ENCODE measurements at regions not wholly inside any gene's neighbourhood (a gene's known extent, or its start where the extent isn't known, plus 50 kb on each side); places are given as distances from the start of the nearest gene placed in this dataset.

DNA sequence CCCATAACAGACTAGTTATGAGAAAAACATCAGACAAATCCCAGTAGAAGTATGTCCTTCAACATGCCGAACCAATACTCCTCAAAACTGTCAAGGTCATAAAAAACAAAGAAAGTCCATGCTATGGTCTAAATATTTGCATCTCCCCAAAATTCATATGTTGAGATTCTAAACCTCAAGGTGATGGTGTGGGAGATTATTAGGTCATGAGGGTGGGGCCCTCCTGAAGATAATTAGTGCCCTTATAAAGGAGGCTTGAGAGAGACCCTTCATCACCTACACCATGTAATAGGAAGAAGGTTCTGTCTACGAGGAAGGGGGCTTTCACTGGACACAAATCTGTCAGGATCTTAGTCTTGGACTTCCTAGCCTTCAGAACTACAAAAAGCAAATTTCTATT is 118.6 kb upstream of the GUCY1A2 start:
- DNase-seq, result no peak

DNA sequence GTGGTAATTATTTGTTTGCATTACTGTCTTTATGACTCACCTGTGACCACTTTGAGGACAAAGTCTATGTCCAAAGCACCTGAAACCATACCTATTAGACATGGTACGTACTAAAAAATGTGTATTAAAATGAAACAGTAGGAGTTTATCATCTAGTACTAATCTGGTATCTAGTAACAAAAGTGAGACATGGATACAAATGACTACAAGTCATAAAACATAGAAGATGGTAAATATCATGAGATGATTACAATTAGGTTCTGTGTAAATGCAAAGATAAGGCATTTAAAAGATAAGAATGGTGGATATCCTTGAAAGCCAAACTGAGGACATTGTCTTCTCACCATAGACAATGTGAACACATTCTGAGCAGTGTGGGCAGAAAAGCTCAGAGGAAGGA is 113.5 kb upstream of the GUCY1A2 start:
- no peak for DNase-seq

DNA sequence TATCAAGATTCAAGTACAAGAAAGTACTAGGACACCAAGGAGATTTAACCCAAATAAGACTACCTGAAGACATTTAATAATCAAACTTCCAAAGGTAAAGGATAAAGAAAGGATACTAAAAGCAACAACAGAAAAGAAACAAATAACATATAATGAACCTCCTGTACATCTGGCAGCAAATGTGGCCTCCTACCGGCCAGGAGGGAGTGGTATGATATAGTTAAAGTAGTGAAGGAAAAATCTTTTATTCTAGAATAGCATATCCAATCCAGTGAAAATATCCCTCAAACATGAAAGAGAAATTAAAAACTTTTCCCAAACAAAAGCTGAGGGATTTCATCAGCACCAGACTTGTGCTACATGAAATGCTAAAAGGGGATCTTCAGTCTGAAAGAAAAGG is 104.7 kb upstream of the GUCY1A2 start:
- peak in 1 of 3 experiments; percentile 47 for DNase-seq

DNA sequence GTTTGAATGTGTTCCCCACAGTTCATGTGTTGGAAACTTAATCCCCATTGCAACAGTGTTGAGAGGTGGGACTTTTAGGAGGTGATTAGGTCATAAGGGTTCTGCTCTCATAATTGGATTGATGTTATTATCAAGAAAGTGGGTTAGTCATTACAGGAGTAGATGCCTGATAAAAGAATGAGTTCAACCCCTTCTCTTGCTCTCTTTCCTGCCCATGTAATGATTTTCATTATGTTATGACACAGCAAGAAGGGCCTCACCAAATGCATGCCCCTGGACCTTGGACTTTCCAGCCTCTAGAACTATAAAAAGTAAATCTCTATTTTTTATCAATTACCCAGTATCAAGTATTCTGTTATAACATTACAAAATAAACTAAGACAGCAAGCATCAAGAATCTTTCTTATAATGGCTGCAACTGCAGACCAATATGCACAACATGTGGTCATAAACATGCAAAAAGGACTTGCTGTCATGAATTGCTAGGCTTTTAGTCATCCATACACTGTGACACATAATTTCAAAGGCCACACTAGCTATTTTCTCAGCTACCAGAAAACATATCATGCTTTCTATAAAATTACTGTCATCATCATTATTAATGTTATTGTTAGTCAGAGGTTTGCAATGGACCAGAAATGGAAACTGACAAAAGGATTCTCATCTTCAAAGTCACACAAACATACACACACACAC is 99.9 kb upstream of the GUCY1A2 start:
- no peak for DNase-seq

DNA sequence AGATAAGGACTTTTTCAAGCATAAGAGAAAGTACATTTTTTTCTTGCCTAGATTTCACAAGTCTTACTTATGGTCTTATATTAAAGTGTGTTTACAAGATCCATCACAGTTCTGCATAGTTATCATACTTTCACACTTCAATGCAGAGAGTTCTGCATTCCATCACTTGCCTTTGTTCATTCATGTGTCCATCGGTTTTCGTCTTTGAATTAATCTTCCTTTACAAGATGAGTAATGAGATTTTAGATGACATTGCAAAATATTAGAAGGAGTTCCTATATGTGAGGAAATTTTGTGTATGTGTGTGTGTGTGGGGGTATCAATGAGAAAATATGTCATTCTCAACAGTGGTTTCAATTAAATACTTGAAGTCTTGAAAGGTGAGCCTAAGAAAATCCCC is 98.1 kb upstream of the GUCY1A2 start:
- DNase-seq, result no peak

DNA sequence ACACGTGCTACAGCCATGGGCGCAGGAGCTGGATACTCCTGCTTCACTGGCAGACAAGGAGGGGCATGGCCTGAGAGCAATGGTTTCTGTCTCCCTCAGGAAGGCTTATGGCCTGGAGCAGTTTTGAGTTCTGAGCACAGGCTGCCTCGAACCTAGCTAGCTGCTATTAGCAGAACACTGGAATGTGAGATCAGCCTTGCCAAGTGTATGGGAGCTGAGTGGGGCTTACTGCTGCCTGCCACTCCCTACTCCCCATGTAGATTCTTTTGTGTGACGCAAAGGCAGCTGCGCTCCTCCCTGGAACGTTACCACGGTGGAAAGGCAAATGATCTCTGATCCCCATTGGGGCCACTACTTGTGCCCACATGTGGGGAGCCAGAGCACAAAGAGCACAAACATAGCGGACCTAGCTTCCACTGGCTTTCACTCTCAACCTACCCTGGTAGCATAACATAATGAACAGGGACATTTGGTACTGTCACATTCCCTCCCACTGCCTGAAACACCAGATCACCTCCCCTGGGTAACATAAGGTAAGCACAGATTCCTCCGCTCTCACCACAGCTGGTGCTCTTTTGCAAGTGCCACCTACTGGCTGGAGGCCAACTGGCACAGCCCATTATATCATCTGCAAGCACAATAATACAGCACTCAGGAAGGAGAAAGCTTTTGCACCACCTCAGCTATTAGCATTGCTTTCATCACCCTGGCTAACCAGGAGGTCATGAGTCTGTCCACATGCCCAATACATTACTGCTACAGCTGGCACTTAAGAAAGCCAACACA is 84.6 kb upstream of the GUCY1A2 start:
- DNase-seq, result no peak

DNA sequence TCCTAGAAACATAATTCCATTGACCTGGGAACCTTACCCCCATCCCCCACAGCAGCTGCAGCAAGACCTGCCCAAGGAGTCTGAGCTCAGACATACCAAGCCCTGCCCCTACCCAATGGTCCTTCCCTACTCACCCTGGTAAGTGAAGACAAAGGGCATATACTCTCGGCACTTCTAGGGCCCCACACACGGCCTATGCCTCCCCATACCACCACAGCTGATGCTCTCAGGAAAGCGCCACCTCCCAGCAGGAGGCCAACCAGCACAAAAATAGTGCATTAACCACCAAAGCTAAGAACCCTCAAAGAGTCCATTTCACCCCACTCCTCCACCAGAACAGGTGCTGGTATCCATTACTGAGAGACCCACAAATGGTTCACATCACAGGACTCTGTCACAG is 74.4 kb upstream of the GUCY1A2 start:
- no peak for DNase-seq

DNA sequence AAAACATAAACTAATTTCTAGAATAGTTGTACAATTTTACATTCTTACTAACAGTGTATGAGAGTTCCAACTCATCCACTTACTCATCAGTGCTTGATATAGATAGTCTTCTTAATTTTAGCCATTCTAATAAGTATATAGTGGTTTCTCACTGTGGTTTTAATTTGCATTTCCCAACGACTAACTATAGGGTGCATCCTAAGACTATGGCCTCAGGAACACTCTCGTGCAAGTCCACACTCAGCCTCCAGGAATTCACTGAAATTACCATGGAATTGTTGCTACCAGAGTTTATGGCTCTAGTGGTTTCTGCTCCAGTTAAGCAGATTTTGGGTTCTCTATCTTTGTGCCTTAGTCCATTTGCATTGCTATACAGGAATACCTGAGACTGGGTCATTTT is 60.1 kb upstream of the GUCY1A2 start:
- DNase-seq, result no peak

DNA sequence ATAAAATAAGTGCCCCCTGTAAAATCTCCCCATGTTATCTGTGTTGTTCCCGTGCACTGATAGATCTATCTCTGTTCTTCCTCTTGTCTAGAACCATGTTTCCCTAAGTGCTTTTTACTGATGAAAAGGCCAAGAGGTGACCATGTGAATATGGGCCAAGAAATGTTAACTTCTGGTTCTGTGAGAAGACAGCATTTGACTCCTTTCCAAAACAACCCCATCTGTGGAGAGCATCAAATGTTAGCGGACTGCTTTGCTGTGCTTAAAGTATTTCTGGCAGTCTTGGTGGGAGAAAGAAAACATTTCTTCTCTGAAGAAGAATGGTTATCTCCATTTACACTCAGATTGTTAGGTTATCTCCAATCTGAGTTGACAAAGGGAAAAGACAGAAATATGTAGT is 58.6 kb upstream of the GUCY1A2 start:
- no peak for DNase-seq

DNA sequence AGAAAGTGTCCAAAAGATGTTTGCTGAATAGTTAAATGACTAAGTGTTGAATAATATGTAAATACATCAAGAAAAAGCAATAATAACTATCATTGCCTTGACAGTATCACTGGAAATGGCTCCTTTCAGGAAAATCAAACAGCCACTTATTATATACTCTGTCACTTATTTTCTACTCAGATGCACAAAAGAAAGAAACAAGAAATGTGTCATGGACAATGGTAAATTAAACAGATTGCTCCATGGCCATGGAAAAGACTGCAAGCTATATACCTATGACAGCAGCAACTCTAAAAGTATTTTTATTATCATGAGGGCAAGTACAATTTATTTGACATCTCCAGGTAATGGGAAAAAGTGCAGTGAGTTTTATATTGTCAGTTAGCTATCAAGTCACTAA is 52.9 kb upstream of the GUCY1A2 start:
- no peak for DNase-seq
